ENCODE measurements at regions not wholly inside any gene's neighbourhood (a gene's known extent, or its start where the extent isn't known, plus 50 kb on each side); places are given as distances from the start of the nearest gene placed in this dataset.

DNA sequence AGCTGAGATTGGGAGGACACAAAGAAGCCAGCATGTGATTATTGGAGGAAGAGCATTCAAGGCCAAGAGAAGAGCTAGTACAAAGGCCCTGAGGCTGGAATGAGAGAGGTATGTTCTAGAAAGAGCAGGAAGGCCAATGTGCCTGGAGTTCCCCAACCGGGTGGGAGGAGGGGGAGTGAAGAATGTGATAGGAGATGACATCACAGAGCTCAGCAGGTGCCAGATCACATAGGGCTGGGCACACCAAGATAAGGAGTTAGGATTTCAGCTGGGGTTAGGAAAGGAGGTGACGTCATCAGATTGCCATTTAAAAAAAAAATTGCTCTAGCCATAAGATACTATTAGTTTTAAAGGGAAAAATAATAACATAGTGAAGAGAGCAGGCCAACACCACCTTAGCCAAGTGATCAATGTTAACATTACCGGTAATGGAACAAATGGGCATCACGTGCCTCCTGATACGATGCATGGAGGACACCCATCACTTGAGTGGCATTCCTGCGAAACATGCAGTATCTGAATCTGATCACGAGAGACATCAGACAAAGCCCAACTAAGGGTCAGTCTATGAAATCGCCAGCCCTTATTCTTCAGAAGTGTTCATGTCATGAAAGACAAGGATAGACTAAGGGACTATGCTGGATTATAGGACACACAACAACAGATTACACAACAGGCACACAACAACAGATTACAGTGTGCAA, 344.3 kb downstream of the BCOR start:
- Histone ChIP-seq H3K36me3 (ENCODE audit: control insufficient read depth in 2 of 2, insufficient read depth in 2 of 2, low read length in 2 of 2) (no peaks in the 10 kb centered on the region), H3K27ac (ENCODE audit: low read length) (no peak overlapping the region), H3K4me1 (ENCODE audit: control insufficient read depth, insufficient read depth, low read length) (peaks cover 30% of the 10 kb centered on the region), H3K4me3 (ENCODE audit: low read length in 2 of 2) (no peak overlapping the region), H3K27me3 (ENCODE audit: control insufficient read depth in 1 of 2, insufficient read depth in 2 of 2, low read length in 2 of 2) (peaks cover 0 to 3% of the 10 kb centered on the region in 2 donors), H3K9ac (ENCODE audit: low read length in 2 of 2) (no peak overlapping the region), H3K9me3 (ENCODE audit: control insufficient read depth in 2 of 2, low read length in 2 of 2) (no peaks in the 10 kb centered on the region)

DNA sequence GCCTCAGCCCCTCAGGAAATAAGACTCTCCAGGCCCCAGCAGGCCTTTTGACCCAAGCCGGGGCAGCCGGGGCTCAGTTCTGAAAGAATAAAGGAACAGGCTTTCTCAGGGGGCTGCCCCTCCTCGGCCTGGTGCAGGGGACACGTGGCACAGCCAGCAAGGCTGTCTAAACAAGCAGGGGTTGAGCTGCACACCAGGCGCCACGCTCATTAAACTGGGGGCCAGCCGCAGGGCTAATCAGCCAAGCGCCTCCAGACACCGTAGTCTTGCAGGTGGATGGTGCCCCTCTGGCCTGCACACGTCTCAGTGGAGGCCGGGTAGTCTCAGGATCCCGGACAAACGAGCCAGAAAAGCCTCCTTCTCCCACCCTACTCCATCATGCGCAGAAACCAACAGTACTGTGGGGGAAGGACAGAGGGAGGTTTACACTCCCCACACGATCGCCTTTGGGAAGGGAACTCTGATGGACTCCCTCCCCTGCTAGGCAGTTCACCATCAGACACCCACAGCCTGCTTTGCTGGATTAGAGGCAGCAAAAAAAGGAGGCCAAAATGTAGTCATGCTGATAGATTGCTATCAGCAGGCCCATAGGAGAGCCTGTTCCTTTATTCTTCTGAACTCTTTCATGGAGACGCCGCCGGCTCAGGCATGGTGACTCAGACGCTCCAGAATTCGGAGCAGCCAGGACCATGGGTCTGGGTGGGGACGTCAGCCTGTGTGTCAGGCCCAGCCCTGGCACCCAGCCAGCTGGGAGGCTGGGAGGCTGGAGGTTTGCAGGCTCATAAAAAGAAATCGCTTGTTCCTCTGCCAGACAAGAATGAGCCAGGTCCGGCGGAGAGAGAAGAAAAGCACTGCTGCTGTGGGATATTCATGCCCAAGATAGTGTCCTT, 342.4 kb downstream of the BCOR start:
- H3K4me1 ChIP-seq (ENCODE audit: control insufficient read depth, insufficient read depth, low read length), result peaks cover 40% of the 10 kb centered on the region
- peaks cover 0 to 2% of the 10 kb centered on the region in 2 donors for H3K27me3 ChIP-seq (ENCODE audit: control insufficient read depth in 1 of 2, insufficient read depth in 2 of 2, low read length in 2 of 2)
- H3K9ac ChIP-seq (ENCODE audit: low read length in 2 of 2), result peak overlapping the region; percentile 29 to 51
- H3K36me3 ChIP-seq (ENCODE audit: control insufficient read depth in 2 of 2, insufficient read depth in 2 of 2, low read length in 2 of 2), result no peaks in the 10 kb centered on the region
- peak overlapping the region; percentile 78 for H3K27ac ChIP-seq (ENCODE audit: low read length)
- peak overlapping the region in 1 of 2 donors; percentile 22 for H3K4me3 ChIP-seq (ENCODE audit: low read length in 2 of 2)
- no peaks in the 10 kb centered on the region for H3K9me3 ChIP-seq (ENCODE audit: control insufficient read depth in 2 of 2, low read length in 2 of 2)

DNA sequence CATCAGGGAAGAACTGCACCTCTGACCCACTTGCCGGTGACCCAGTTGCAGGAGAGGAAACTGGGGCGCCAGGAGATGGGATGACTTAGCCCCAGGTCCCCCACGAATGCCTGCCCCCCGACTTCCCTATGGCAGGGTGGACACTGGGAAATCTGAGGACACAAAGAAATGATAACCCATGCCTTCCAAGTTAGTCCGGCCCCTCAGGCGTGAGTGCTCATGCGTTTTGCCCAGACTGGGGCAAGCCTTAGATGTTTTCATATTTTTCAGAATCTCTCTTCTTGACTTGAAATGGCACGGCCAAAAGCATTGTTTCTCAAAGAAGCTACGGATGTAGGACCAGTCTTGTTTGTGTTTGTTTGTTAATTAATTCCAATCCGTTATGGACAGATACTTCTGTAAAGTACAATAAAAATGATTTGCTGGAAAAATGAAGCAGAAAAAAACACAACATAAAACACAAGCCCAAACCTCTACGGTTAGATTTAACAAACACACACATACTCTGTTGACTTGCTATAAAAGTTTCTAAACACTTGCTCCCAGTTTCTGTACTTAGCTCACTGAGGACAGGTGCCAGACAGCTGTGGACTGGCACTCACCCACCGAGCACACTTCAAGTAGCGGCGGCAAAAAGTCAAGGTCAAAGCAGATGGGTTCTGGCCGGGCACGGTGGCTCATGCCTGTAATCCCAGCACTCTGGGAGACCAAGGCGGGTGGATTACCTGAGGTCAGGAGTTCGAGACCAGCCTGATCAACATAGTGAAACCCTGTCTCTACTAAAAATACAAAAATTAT, 341.5 kb downstream of the BCOR start:
- H3K27me3 ChIP-seq (ENCODE audit: control insufficient read depth in 1 of 2, insufficient read depth in 2 of 2, low read length in 2 of 2), result peaks cover 0 to 2% of the 10 kb centered on the region in 2 donors
- no peaks in the 10 kb centered on the region for H3K36me3 ChIP-seq (ENCODE audit: control insufficient read depth in 2 of 2, insufficient read depth in 2 of 2, low read length in 2 of 2)
- H3K27ac ChIP-seq (ENCODE audit: low read length), result peak overlapping the region; percentile 78
- H3K9ac ChIP-seq (ENCODE audit: low read length in 2 of 2), result peak overlapping the region in 1 of 2 donors; percentile 15
- peak overlapping the region; percentile 12 to 22 for H3K4me3 ChIP-seq (ENCODE audit: low read length in 2 of 2)
- no peaks in the 10 kb centered on the region for H3K9me3 ChIP-seq (ENCODE audit: control insufficient read depth in 2 of 2, low read length in 2 of 2)
- peaks cover 41% of the 10 kb centered on the region for H3K4me1 ChIP-seq (ENCODE audit: control insufficient read depth, insufficient read depth, low read length)

DNA sequence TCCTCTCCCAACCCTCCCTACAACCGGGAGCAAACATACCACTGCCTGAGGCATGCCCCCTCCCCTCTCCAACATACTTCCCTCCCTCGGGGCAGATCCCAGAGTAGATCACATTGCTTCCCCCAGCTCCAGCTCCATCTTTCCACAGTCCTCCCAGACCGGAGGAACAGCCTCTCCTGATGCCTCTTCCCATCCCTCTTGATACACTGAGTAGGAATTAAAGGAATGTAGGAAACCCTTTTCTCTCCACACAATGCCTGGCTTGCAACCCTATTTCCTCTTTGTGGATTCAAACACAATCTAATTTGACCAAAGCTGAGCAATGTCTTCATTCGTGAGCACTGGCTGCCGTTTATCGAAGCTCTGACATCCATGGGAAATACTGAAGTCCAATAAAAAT, 339.8 kb downstream of the BCOR start:
- Histone ChIP-seq H3K27ac (ENCODE audit: low read length) (peak overlapping the region; percentile 78), H3K36me3 (ENCODE audit: control insufficient read depth in 2 of 2, insufficient read depth in 2 of 2, low read length in 2 of 2) (no peaks in the 10 kb centered on the region), H3K27me3 (ENCODE audit: control insufficient read depth in 1 of 2, insufficient read depth in 2 of 2, low read length in 2 of 2) (peaks cover 0 to 2% of the 10 kb centered on the region in 2 donors), H3K9me3 (ENCODE audit: control insufficient read depth in 2 of 2, low read length in 2 of 2) (peaks cover 0 to 2% of the 10 kb centered on the region in 2 donors), H3K9ac (ENCODE audit: low read length in 2 of 2) (no peak overlapping the region), H3K4me1 (ENCODE audit: control insufficient read depth, insufficient read depth, low read length) (peaks cover 41% of the 10 kb centered on the region), H3K4me3 (ENCODE audit: low read length in 2 of 2) (no peak overlapping the region)

DNA sequence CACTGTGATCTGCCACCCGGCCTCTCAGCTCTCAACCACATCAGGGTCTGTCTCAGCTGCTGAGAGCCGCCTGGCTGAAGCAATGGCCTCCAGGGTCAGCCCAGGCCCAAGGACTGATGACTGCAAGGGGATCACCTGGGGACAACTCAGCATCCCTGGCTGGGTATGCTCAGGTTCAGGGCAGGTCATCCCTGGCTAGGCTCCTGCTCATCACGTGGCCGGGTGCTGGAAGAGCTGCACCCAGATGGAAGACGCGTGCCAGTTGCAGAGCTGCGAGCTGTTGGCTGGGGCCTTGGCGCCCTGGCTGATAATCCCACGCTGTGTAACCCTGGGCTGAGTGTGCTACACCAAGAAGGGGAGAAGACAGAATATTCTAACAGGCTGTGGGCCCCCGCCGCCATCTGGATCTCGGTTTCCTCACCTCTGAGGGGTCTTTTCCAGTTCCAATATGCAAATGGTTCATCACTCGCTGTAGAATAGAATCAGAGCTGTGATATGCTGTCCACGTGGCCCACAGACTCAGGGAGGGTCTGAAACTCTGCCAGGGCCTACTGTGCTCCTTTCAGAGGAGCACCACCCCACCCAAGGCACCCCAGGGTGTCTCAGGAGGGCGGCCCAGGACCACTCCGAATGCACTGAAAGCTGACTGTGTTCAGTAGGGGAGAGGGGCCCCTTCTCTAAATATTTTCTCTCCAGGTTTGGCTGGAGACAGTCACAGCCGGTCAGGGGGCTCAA, 338.8 kb downstream of the BCOR start:
- Histone ChIP-seq H3K4me1 (ENCODE audit: control insufficient read depth, insufficient read depth, low read length) (peaks cover 40% of the 10 kb centered on the region), H3K4me3 (ENCODE audit: low read length in 2 of 2) (no peak overlapping the region), H3K9ac (ENCODE audit: low read length in 2 of 2) (no peak overlapping the region), H3K9me3 (ENCODE audit: control insufficient read depth in 2 of 2, low read length in 2 of 2) (peaks cover 0 to 2% of the 10 kb centered on the region in 2 donors), H3K27ac (ENCODE audit: low read length) (peak overlapping the region; percentile 73), H3K27me3 (ENCODE audit: control insufficient read depth in 1 of 2, insufficient read depth in 2 of 2, low read length in 2 of 2) (peaks cover 0 to 2% of the 10 kb centered on the region in 2 donors), H3K36me3 (ENCODE audit: control insufficient read depth in 2 of 2, insufficient read depth in 2 of 2, low read length in 2 of 2) (no peaks in the 10 kb centered on the region)

DNA sequence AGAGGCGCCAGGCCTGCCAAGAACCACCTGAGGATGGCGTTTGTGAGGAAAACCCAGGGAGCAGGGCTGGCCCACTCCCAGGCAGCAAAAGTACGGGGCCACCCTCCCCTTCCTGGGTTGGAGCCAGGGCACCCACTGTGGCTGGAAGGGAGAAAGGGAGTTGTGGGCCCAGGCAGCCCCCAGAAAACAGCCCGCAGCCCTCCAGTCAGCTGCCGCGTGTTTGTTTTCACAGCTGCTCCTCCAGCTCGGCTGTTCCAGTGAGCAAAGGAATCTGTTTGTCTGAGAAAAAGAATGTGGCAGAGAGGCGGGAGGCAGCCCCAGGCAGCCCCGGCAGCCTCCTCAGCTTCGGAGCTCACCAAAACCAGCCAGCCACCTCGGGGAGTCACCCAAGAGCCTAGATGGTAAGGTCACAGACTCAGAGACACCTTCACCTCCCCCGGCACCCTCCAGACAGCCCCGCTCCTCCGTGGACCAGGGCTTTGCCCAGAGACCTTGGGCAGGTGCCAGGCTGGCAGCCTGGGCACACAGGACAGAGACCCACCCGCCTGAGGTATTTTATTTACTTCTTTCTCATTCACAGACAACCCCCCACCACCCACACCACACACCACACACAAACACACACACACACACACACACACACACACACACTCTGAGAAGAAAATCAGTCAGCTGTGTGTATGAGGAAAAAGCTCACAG, 338.1 kb downstream of the BCOR start:
- Histone ChIP-seq H3K36me3 (ENCODE audit: control insufficient read depth in 2 of 2, insufficient read depth in 2 of 2, low read length in 2 of 2) (no peaks in the 10 kb centered on the region), H3K9ac (ENCODE audit: low read length in 2 of 2) (peak overlapping the region in 1 of 2 donors; percentile 36), H3K4me1 (ENCODE audit: control insufficient read depth, insufficient read depth, low read length) (peaks cover 39% of the 10 kb centered on the region), H3K27me3 (ENCODE audit: control insufficient read depth in 1 of 2, insufficient read depth in 2 of 2, low read length in 2 of 2) (peaks cover 0 to 4% of the 10 kb centered on the region in 2 donors), H3K27ac (ENCODE audit: low read length) (peak overlapping the region; percentile 73), H3K4me3 (ENCODE audit: low read length in 2 of 2) (peak overlapping the region; percentile 8 to 25), H3K9me3 (ENCODE audit: control insufficient read depth in 2 of 2, low read length in 2 of 2) (peaks cover 0 to 2% of the 10 kb centered on the region in 2 donors)

DNA sequence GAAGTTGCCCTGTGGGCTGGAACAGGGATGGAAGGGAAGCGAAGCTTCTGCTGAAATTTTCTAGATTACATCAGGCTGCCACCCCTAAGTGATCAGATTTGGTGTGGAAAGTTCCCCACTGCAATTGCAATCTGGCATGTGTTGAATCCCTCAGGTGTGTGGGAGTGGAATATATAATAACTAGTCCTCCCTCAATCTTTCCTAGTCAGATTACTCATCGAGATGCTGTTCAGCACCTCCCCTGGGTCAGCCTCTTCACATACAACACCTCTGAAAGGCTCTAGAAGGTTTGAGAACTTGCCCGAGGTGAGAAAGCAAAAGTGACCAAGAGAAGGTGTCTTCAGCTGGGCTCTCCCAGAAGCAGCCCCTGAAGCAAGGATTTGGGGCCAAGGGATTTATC, 336.8 kb downstream of the BCOR start:
- no peaks in the 10 kb centered on the region for H3K36me3 ChIP-seq (ENCODE audit: control insufficient read depth in 2 of 2, insufficient read depth in 2 of 2, low read length in 2 of 2)
- H3K27me3 ChIP-seq (ENCODE audit: control insufficient read depth in 1 of 2, insufficient read depth in 2 of 2, low read length in 2 of 2), result peaks cover 0 to 6% of the 10 kb centered on the region in 2 donors
- H3K4me3 ChIP-seq (ENCODE audit: low read length in 2 of 2), result no peak overlapping the region
- H3K27ac ChIP-seq (ENCODE audit: low read length), result no peak overlapping the region
- H3K9ac ChIP-seq (ENCODE audit: low read length in 2 of 2), result no peak overlapping the region
- peaks cover 0 to 2% of the 10 kb centered on the region in 2 donors for H3K9me3 ChIP-seq (ENCODE audit: control insufficient read depth in 2 of 2, low read length in 2 of 2)
- H3K4me1 ChIP-seq (ENCODE audit: control insufficient read depth, insufficient read depth, low read length), result peaks cover 27% of the 10 kb centered on the region

DNA sequence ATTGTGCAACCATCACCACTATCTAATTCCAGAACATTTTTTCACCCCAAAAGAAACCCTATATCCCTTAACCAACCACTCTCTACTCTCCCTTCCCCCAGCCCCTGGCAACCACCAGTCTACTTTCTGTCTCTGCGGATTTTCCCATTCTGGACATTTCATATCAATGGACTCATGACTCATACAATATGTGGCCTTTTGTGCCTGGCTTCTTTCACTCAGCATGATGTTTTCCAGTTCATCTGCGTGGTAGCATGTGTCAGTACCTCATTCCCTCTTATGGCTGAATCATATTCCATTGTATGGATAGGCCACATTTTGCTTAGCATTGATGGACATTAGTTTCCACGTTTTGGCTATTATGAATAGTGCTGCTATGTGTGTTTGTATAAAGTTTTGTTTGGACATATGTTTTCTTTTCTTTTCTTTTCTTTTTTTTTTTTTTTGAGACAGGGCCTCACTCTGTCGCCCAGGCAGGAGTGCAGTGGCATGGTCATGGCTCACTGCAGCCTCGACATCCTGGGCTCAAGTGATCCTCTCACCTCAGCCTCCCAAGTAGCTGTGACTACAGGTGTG, 335.4 kb downstream of the BCOR start:
- H3K9me3 ChIP-seq (ENCODE audit: control insufficient read depth in 2 of 2, low read length in 2 of 2), result peaks cover 0 to 2% of the 10 kb centered on the region in 2 donors
- no peak overlapping the region for H3K27ac ChIP-seq (ENCODE audit: low read length)
- H3K27me3 ChIP-seq (ENCODE audit: control insufficient read depth in 1 of 2, insufficient read depth in 2 of 2, low read length in 2 of 2), result peaks cover 0 to 10% of the 10 kb centered on the region in 2 donors
- no peaks in the 10 kb centered on the region for H3K36me3 ChIP-seq (ENCODE audit: control insufficient read depth in 2 of 2, insufficient read depth in 2 of 2, low read length in 2 of 2)
- no peak overlapping the region for H3K4me3 ChIP-seq (ENCODE audit: low read length in 2 of 2)
- peaks cover 30% of the 10 kb centered on the region for H3K4me1 ChIP-seq (ENCODE audit: control insufficient read depth, insufficient read depth, low read length)
- H3K9ac ChIP-seq (ENCODE audit: low read length in 2 of 2), result no peak overlapping the region

DNA sequence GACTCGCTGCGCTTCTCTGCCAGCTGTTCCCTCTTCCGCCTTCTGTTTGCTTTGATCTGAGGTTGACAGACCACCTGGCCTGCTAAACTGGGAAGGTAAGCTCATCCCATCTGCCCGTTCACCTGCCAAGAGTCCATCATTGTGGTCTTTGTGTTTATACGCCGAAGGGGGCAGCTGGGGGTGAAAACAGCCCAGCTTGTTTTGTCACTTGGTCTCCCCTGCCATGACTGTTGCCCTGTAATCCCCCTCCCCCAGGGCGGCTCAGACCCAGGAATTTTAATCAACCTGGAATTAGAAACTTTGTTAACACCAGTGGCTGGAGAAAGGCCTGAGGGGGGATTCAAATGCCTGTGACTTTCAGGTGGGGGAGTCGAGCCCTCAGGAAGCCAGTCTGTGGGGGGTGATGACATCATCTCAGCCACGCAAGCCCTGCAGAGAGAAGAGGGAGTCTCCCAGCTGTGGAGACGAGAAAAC, 333.3 kb downstream of the BCOR start:
- Histone ChIP-seq H3K27ac (ENCODE audit: low read length) (no peak overlapping the region), H3K27me3 (ENCODE audit: control insufficient read depth in 1 of 2, insufficient read depth in 2 of 2, low read length in 2 of 2) (peaks cover 0 to 10% of the 10 kb centered on the region in 2 donors), H3K36me3 (ENCODE audit: control insufficient read depth in 2 of 2, insufficient read depth in 2 of 2, low read length in 2 of 2) (no peaks in the 10 kb centered on the region), H3K4me3 (ENCODE audit: low read length in 2 of 2) (no peak overlapping the region), H3K9ac (ENCODE audit: low read length in 2 of 2) (no peak overlapping the region), H3K9me3 (ENCODE audit: control insufficient read depth in 2 of 2, low read length in 2 of 2) (peaks cover 0 to 2% of the 10 kb centered on the region in 2 donors), H3K4me1 (ENCODE audit: control insufficient read depth, insufficient read depth, low read length) (peaks cover 22% of the 10 kb centered on the region)
